Pancreas (tissue), 10 donors: ENCODE measurements at regions not wholly inside any gene's neighbourhood (a gene's known extent, or its start where the extent isn't known, plus 50 kb on each side); places are given as distances from the start of the nearest gene placed in this dataset.

Experiments used
- ATAC-seq, 4 donors: fragments of 200-7000 bp; cut with Tn5 transposase; one replicate each; pipeline versions ENCODE4 v1.8.0 to v1.9.1; 2020; ENCODE audit warnings: mild to moderate bottlenecking in 4 of 4, moderate library complexity in 4 of 4
- DNase-seq, 6 donors: peaks; one replicate each; pipeline ENCODE4 v3.0.0-alpha.2; 2020
- FAIRE-seq: peaks from 2 replicates; lab custom pipeline; 2012; peaks lifted over from hg19 to GRCh38; lab: Jason Lieb, UNC
- H3K27ac ChIP-seq, 4 donors: fragments of 200-600 bp; sonication (generic); 1 replicate in 3 of 4; 2 replicates in 1 of 4; pipeline versions ENCODE4 v1.5.0 to v1.8.0; 2020
- H3K27me3 ChIP-seq, 4 donors: fragments of 200-600 bp; one replicate each; pipeline ENCODE4 v1.8.0; 2021
- H3K36me3 ChIP-seq, 3 donors: fragments of 200-600 bp; sonication (generic) in 1 of 3; one replicate each; pipeline versions ENCODE4 v1.5.0 to v1.8.0; 2020 to 2021
- H3K4me1 ChIP-seq, 3 donors: fragments of 200-600 bp; one replicate each; pipeline ENCODE4 v1.8.0; 2021
- H3K4me3 ChIP-seq, 4 donors: fragments of 200-600 bp; sonication (generic) in 2 of 4; one replicate each; pipeline versions ENCODE4 v1.5.0 to v1.8.0; 2020 to 2021
- H3K9me3 ChIP-seq, 4 donors: fragments of 200-600 bp; one replicate each; pipeline ENCODE4 v1.8.0; 2021
- whole genome bisulfite sequencing, 2 donors: extraction: QIAGEN DNeasy Blood & Tissue Kit; methylation state at CpG; one replicate each; pipeline ENCODE4 v1.1.7; 2013; 5-methylcytosine and 5-hydroxymethylcytosine counted together
- intact Hi-C, 3 donors: fragments of 100-400 bp; cut with DNase I; formaldehyde crosslinking; loops; one replicate each; pipeline versions ENCODE4 v1.11.1 to v1.14.2; 2022
- TF ChIP-seq, protein P1 (sequence below), 4 donors: fragments of 200-600 bp; sonication (generic) in 3 of 4; IDR thresholded peaks; one replicate each; pipeline versions ENCODE4 v1.5.0 to v1.8.0; 2021; ENCODE audit warnings: antibody characterized with exemption in 4 of 4
- donor health status: healthy with polysubstance abuse.
- donor health status: DM: no; HTN: no; CAD: no; lungs with moderate emphysema.
- donor health status: DM: no; HTN: no; CAD: no.
- donor health status: control.
- donor health status: control.
- donor health status: Bipolar disorder and iron deficiency.
- donor health status: DM: yes; HTN: yes; CAD: no.
- donor health status: DM: no; HTN: no; CAD: no.
- donor health status: DM: no; HTN: no; CAD: no.
- donor health status: DM: yes; HTN: yes; CAD: no.

GRCh38 chr16:52755396-52755795, 208.5 kb upstream of the TOX3 start:
- ATAC-seq: no peak
- Histone ChIP-seq H3K27ac (no peak overlapping the region), H3K9me3 (no peaks in the 10 kb centered on the region), H3K4me1 (no peaks in the 10 kb centered on the region), H3K36me3 (no peaks in the 10 kb centered on the region), H3K27me3 (no peaks in the 10 kb centered on the region), H3K4me3 (no peak overlapping the region)
- no peak for FAIRE-seq
- intact Hi-C loops: no loop called here
- 89 to 100% methylated on average over 1 of the region's 1 CpG for WGBS, 2 donors
- DNase-seq: no peak
- TF ChIP-seq, protein P1, sequence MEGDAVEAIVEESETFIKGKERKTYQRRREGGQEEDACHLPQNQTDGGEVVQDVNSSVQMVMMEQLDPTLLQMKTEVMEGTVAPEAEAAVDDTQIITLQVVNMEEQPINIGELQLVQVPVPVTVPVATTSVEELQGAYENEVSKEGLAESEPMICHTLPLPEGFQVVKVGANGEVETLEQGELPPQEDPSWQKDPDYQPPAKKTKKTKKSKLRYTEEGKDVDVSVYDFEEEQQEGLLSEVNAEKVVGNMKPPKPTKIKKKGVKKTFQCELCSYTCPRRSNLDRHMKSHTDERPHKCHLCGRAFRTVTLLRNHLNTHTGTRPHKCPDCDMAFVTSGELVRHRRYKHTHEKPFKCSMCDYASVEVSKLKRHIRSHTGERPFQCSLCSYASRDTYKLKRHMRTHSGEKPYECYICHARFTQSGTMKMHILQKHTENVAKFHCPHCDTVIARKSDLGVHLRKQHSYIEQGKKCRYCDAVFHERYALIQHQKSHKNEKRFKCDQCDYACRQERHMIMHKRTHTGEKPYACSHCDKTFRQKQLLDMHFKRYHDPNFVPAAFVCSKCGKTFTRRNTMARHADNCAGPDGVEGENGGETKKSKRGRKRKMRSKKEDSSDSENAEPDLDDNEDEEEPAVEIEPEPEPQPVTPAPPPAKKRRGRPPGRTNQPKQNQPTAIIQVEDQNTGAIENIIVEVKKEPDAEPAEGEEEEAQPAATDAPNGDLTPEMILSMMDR (IDR thresholded peaks at IDR 0.05): no peak

DNA sequence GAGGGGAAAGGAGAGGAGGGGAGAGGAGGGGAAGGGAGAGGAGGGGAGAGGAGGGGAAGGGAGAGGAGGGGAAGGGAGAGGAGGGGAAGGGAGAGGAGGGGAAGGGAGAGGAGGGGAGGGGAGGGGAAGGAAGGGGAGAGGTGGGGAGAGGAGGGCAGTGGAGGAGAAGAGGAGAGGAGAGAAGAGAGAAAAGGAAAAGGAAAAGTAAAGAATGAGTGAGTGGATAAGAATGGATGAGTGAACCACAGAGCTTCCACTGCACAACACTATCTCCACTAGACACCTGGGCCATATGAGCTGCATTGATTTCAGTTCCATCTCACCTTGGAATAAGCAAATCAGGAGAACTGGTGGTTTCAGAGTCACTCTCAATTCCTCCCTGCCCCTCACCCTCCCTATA, 204.1 kb upstream of the TOX3 start:
- Histone ChIP-seq H3K4me3 (no peak overlapping the region), H3K27me3 (no peaks in the 10 kb centered on the region), H3K9me3 (no peaks in the 10 kb centered on the region), H3K36me3 (no peaks in the 10 kb centered on the region), H3K4me1 (no peaks in the 10 kb centered on the region), H3K27ac (no peak overlapping the region)
- intact Hi-C loops: no loop called here
- ATAC-seq (no peak), FAIRE-seq (no peak), DNase-seq (no peak)
- TF ChIP-seq, protein P1 (IDR thresholded peaks at IDR 0.05): no peak

DNA sequence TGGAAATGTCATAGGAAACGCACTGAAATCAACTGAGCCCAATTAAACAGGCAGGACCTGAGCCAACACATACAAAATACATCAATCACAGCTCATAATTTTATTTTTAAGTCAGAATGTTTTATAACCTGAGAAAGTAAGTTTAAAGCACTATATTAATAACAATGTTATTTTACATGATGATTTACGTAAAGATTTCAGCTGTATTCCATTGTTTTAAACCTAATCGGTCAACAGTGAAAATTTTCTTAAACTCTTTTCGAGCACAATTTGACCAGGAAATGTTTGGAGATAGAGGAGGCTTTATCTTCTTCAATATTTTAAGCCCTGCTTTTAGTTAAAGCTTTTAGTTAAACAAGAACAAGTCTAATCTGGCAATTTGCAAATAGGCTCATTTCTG, 201.8 kb upstream of the TOX3 start:
- Histone ChIP-seq H3K36me3 (no peaks in the 10 kb centered on the region), H3K27ac (no peak overlapping the region), H3K4me1 (no peaks in the 10 kb centered on the region), H3K9me3 (no peaks in the 10 kb centered on the region), H3K4me3 (no peak overlapping the region), H3K27me3 (no peaks in the 10 kb centered on the region)
- ATAC-seq (no peak), DNase-seq (no peak), FAIRE-seq (no peak)
- WGBS, 2 donors: 76 to 85% methylated on average over 4 of the region's 4 CpGs
- intact Hi-C loops: no loop called here
- TF ChIP-seq, protein P1 (IDR thresholded peaks at IDR 0.05): no peak

- Histone ChIP-seq H3K27ac (no peak overlapping the region), H3K4me3 (no peak overlapping the region), H3K9me3 (no peaks in the 10 kb centered on the region), H3K27me3 (no peaks in the 10 kb centered on the region), H3K4me1 (no peaks in the 10 kb centered on the region), H3K36me3 (no peaks in the 10 kb centered on the region)
- ATAC-seq: no peak
- DNase-seq: no peak
- no peak for FAIRE-seq
- TF ChIP-seq, protein P1 (IDR thresholded peaks at IDR 0.05): no peak
- intact Hi-C loops: no loop called here
- 60 to 79% methylated on average over 2 of the region's 2 CpGs for WGBS, 2 donors
Observed at GRCh38 chr16:52747088-52747595, 200.2 kb upstream of the TOX3 start.

DNA sequence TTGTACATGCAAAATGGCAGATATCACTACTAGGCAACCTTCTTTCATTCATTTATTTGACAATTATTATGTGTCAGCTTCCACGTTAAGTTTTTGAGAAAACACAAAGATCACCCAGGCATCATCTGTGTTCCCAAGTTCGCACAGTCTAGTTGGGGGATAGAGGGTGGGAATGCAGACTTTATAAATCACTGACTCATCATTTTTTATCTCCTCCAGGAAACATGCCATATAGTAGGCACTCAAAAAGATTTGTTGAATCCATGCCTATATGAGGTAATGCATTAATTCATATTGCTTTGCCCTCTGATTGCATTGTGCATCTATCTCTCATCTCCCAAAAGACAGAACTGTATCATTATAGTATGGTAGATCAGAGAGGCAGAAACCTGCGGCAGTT, 196.8 kb upstream of the TOX3 start:
- no peak overlapping the region for H3K4me3 ChIP-seq
- H3K27me3 ChIP-seq: no peaks in the 10 kb centered on the region
- 79 to 85% methylated on average over 3 of the region's 3 CpGs for WGBS, 2 donors
- ATAC-seq (no peak), DNase-seq (no peak), FAIRE-seq (no peak)
- TF ChIP-seq, protein P1 (IDR thresholded peaks at IDR 0.05): no peak
- H3K9me3 ChIP-seq: no peaks in the 10 kb centered on the region
- no peak overlapping the region for H3K27ac ChIP-seq
- intact Hi-C loops: no loop called here
- no peaks in the 10 kb centered on the region for H3K4me1 ChIP-seq
- H3K36me3 ChIP-seq: no peaks in the 10 kb centered on the region
